K562 (cell line): ENCODE measurements at regions not wholly inside any gene's neighbourhood (a gene's known extent, or its start where the extent isn't known, plus 50 kb on each side); places are given as distances from the start of the nearest gene placed in this dataset.

Source experiments
- ATAC-seq: fragments of 200-7000 bp; cut with Tn5 transposase; 3 replicates; pipeline ENCODE4 v1.9.1; 2020; ENCODE audit warnings: moderate library complexity
- BruUV-seq: library from RNA; stranded (reverse); fragments of 400-500 nt; replicated peaks from 2 replicates; lab custom pipeline; 2021; lab: Mats Ljungman, UMichigan
- CTCF ChIA-PET: fragments of 300-600 bp; formaldehyde crosslinking; extraction: SDS; loops from one replicate; lab custom pipeline; 2021; ENCODE audit warnings: low intra/inter-chr PET ratio; lab: Yijun Ruan, JAX
- POLR2A ChIA-PET: fragments of 300-600, 350-650 bp; sonication (Branson Sonifier 250); formaldehyde crosslinking; extraction: SDS; loops from one replicate; lab custom pipeline; 2021; ENCODE audit warnings: antibody characterized with exemption, inconsistent platforms; lab: Yijun Ruan, JAX
- DNase-seq, 4 experiments: peaks; one replicate each; pipeline versions ENCODE4 v3.0.0 to v3.0.0-alpha.2; 2011 to 2018; ENCODE audit warnings: low spot score in 3 of 4, mixed read lengths in 3 of 4; ENCODE audit errors: extremely low read depth in 1 of 4
- FAIRE-seq: peaks from 2 replicates; lab custom pipeline; 2011; peaks lifted over from hg19 to GRCh38; lab: Jason Lieb, UNC
- H2AFZ ChIP-seq: 2 replicates; pipeline ENCODE4 v1.6.0; 2011; ENCODE audit warnings: low read depth, low read length, control low read depth, inconsistent platforms
- H3K27ac ChIP-seq: fragments of 200-600 bp; 3 replicates; pipeline ENCODE4 v1.8.0; 2011; ENCODE audit warnings: low read depth, mild to moderate bottlenecking, control low read depth, inconsistent platforms, low read length, moderate library complexity, mixed read lengths; ENCODE audit errors: extremely low read depth
- H3K27me3 ChIP-seq, 2 experiments: fragments of 300-600 bp in 1 of 2; 2 replicates in 1 of 2; 3 replicates in 1 of 2; pipeline versions ENCODE4 v1.6.0 to v1.8.0; 2011; ENCODE audit warnings: inconsistent platforms in 2 of 2, low read length in 2 of 2, mild to moderate bottlenecking in 1 of 2, mixed read lengths in 1 of 2, moderate library complexity in 1 of 2; ENCODE audit not compliant: control insufficient read depth in 2 of 2, insufficient read depth in 2 of 2
- H3K36me3 ChIP-seq: fragments of 300-600 bp; 3 replicates; pipeline ENCODE4 v1.8.0; 2011; ENCODE audit warnings: mild to moderate bottlenecking, low read length, inconsistent platforms; ENCODE audit not compliant: control insufficient read depth, insufficient read depth
- H3K4me1 ChIP-seq, 2 experiments: fragments of 200-600 bp in 1 of 2; replicated peaks in 1 of 2; 2 replicates in 1 of 2; 3 replicates in 1 of 2; pipeline versions ENCODE4 v1.5.1 to v1.8.0; 2011; ENCODE audit warnings: inconsistent platforms in 2 of 2, low read length in 2 of 2, mild to moderate bottlenecking in 1 of 2, mixed read lengths in 1 of 2, moderate library complexity in 1 of 2; ENCODE audit not compliant: control insufficient read depth in 2 of 2, insufficient read depth in 2 of 2
- H3K4me2 ChIP-seq: 2 replicates; pipeline ENCODE4 v1.6.1; 2011; ENCODE audit warnings: low read length, control low read depth, inconsistent platforms, mixed read lengths; ENCODE audit not compliant: insufficient read depth
- H3K4me3 ChIP-seq: fragments of 200-600 bp; sonication (generic), shearing (Covaris generic); 2 replicates; pipeline ENCODE4 v1.5.1; 2016; ENCODE audit warnings: control low read depth, inconsistent platforms
- H3K79me2 ChIP-seq: fragments of 200-600 bp; 3 replicates; pipeline ENCODE4 v1.8.0; 2011; ENCODE audit warnings: low read length, inconsistent platforms; ENCODE audit not compliant: control insufficient read depth, insufficient read depth
- H3K9ac ChIP-seq, 2 experiments: 2 replicates each; pipeline versions ENCODE4 v1.6.0 to v1.6.1; 2011; ENCODE audit warnings: low read depth in 2 of 2, low read length in 2 of 2, control low read depth in 1 of 2, inconsistent platforms in 1 of 2, mild to moderate bottlenecking in 1 of 2, mixed read lengths in 1 of 2; ENCODE audit not compliant: insufficient read depth in 1 of 2
- H3K9me1 ChIP-seq: one replicate; pipeline ENCODE4 v1.6.0; 2011; ENCODE audit warnings: inconsistent platforms, mild to moderate bottlenecking, low read length, moderate library complexity; ENCODE audit not compliant: control insufficient read depth, insufficient read depth
- H3K9me3 ChIP-seq: replicated peaks from 2 replicates; pipeline ENCODE4 v1.5.1; 2011; ENCODE audit warnings: low read depth, low read length, inconsistent platforms; ENCODE audit not compliant: control insufficient read depth, insufficient read depth
- H4K20me1 ChIP-seq: replicated peaks from 2 replicates; pipeline ENCODE4 v1.6.1; 2011; ENCODE audit warnings: low read length, inconsistent platforms, mixed read lengths; ENCODE audit not compliant: control insufficient read depth, insufficient read depth
- CAMTA2 ChIP-seq: fragments of 250-450 bp; sonication (Bioruptor Pico); conservative IDR thresholded peaks from 2 replicates; pipeline ENCODE4 v1.5.1; 2022
- CHD1 ChIP-seq: fragments of 200-600 bp; sonication (generic); IDR thresholded peaks from one replicate; pipeline ENCODE4 v1.6.1; 2012; ENCODE audit warnings: mild to moderate bottlenecking, moderate library complexity, low read length, inconsistent platforms
- ELF1 ChIP-seq: fragments of 200-800 bp; sonication (Bioruptor generic); IDR thresholded peaks from 2 replicates; pipeline ENCODE4 v1.6.1; 2016; ENCODE audit warnings: missing genetic modification characterization, missing compliant biosample characterization
- HDAC2 ChIP-seq: fragments of 450-650 bp; IDR thresholded peaks from 2 replicates; pipeline ENCODE4 v1.6.1; 2016; ENCODE audit warnings: mild to moderate bottlenecking
- NRF1 ChIP-seq, 2 experiments: fragments of 450-650 bp; IDR thresholded peaks in 1 of 2; conservative IDR thresholded peaks in 1 of 2; 2 replicates each; pipeline ENCODE4 v1.6.1; 2014; ENCODE audit warnings: mild to moderate bottlenecking in 2 of 2
- SMARCC2 ChIP-seq: fragments of 450-650 bp; IDR thresholded peaks from 2 replicates; pipeline ENCODE4 v1.6.1; 2017; ENCODE audit warnings: antibody characterized with exemption, moderate library complexity, mild to moderate bottlenecking, low read depth
- WGBS: fragments of 100-300 bp; shearing (Covaris generic); methylation state at CpG from one replicate; pipeline ENCODE4 v1.1.6; 2016; ENCODE audit warnings: low coverage, mixed read lengths; ENCODE audit not compliant: insufficient coverage; ENCODE audit errors: missing lambda C conversion rate; 5-methylcytosine and 5-hydroxymethylcytosine counted together
- in situ Hi-C: fragments of 300-500 bp; cut with MboI; formaldehyde crosslinking; loops from 4 replicates; pipeline ENCODE4 v1.15.0; 2018; ENCODE audit warnings: inconsistent platforms, mixed read lengths
- intact Hi-C: fragments of 100-400 bp; cut with micrococcal nuclease; formaldehyde crosslinking; loops from 2 replicates; pipeline ENCODE4 v1.14.2; 2022
- TF ChIP-seq, protein P1 (sequence below): fragments of 250-450 bp; sonication (Bioruptor Pico); IDR thresholded peaks from 2 replicates; pipeline ENCODE4 v1.8.0; 2022; ENCODE audit warnings: moderate library complexity, mild to moderate bottlenecking, inconsistent platforms
- TF ChIP-seq, protein P2 (sequence below): fragments of 450-650 bp; IDR thresholded peaks from 2 replicates; pipeline ENCODE4 v1.6.1; 2014; ENCODE audit warnings: low read depth, mild to moderate bottlenecking, moderate library complexity, borderline replicate concordance

DNA sequence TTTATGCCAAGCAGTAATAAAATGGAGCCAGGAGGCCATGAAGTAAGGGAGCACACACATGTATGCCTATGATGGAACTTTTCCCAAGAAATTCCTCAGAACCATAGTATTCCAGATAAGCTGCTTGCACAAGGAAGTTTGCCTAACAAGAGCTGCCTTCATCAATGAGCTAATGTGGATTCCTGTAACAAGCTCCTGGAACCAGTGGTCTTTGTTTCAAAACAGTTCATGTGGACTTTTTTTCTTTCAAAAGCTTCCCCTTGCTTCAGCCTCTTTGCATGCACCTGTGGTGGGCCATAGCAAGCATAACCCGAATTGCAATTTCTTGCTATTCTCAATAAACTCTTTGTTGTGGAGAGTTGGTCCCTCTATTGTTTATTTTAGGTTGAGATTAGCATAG, 359.6 kb downstream of the UTRN start:
- FAIRE-seq (no peak), DNase-seq (no peak), ATAC-seq (no peak)
- TF ChIP-seq CHD1 (no peak), HDAC2 (no peak), ELF1 (tag) (no peak), SMARCC2 (no peak), CAMTA2 (CRISPR knock-in tag) (no peak), NRF1 (conservative IDR thresholded peaks at IDR 0.05 in 1 of 2, IDR thresholded peaks at IDR 0.05 in 1 of 2) (no peak)
- TF ChIP-seq, protein P1, sequence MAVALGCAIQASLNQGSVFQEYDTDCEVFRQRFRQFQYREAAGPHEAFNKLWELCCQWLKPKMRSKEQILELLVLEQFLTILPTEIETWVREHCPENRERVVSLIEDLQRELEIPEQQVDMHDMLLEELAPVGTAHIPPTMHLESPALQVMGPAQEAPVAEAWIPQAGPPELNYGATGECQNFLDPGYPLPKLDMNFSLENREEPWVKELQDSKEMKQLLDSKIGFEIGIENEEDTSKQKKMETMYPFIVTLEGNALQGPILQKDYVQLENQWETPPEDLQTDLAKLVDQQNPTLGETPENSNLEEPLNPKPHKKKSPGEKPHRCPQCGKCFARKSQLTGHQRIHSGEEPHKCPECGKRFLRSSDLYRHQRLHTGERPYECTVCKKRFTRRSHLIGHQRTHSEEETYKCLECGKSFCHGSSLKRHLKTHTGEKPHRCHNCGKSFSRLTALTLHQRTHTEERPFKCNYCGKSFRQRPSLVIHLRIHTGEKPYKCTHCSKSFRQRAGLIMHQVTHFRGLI (CRISPR knock-in tag), result no peak
- TF ChIP-seq, protein P2, sequence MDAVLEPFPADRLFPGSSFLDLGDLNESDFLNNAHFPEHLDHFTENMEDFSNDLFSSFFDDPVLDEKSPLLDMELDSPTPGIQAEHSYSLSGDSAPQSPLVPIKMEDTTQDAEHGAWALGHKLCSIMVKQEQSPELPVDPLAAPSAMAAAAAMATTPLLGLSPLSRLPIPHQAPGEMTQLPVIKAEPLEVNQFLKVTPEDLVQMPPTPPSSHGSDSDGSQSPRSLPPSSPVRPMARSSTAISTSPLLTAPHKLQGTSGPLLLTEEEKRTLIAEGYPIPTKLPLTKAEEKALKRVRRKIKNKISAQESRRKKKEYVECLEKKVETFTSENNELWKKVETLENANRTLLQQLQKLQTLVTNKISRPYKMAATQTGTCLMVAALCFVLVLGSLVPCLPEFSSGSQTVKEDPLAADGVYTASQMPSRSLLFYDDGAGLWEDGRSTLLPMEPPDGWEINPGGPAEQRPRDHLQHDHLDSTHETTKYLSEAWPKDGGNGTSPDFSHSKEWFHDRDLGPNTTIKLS, result no peak
- Histone ChIP-seq H3K9me3 (no peaks in the 10 kb centered on the region), H3K9me1 (no peaks in the 10 kb centered on the region), H3K4me1 (no peaks in the 10 kb centered on the region), H3K9ac (no peak overlapping the region), H3K36me3 (no peaks in the 10 kb centered on the region), H3K27ac (no peak overlapping the region), H3K4me2 (no peak overlapping the region), H2AFZ (no peak overlapping the region), H3K27me3 (no peaks in the 10 kb centered on the region), H4K20me1 (no peaks in the 10 kb centered on the region), H3K79me2 (no peaks in the 10 kb centered on the region), H3K4me3 (no peak overlapping the region)
- intact Hi-C loops, result loop anchor here (5.0 kb wide), 1 partner anchor 288 kb away; no protein-coding TSS in a partner anchor
- CTCF ChIA-PET, result no interaction called here
- in situ Hi-C loops, result no loop called here
- 13% methylated on average over 1 of the region's 1 CpG for WGBS
- POLR2A ChIA-PET, result no interaction called here
- BruUV-seq, result no TSS peak
